ENCODE measurements at regions not wholly inside any gene's neighbourhood (a gene's known extent, or its start where the extent isn't known, plus 50 kb on each side); places are given as distances from the start of the nearest gene placed in this dataset.

- no peak for TF ChIP-seq CTCF (IDR thresholded peaks at IDR 0.05)
- no peak for TF ChIP-seq POLR2A (IDR thresholded peaks at IDR 0.05)
Observed at GRCh38 chr4:27176881-27177280, 316.2 kb downstream of the STIM2 start.

Measured in lower leg skin (tissue), 3 donors.